ENCODE measurements at regions not wholly inside any gene's neighbourhood (a gene's known extent, or its start where the extent isn't known, plus 50 kb on each side); places are given as distances from the start of the nearest gene placed in this dataset.
"Not testable (repeated sequence)": the region's sequence is repeated elsewhere in the genome, so short reads cannot be mapped to it uniquely, and the experiment has no call there.

DNA sequence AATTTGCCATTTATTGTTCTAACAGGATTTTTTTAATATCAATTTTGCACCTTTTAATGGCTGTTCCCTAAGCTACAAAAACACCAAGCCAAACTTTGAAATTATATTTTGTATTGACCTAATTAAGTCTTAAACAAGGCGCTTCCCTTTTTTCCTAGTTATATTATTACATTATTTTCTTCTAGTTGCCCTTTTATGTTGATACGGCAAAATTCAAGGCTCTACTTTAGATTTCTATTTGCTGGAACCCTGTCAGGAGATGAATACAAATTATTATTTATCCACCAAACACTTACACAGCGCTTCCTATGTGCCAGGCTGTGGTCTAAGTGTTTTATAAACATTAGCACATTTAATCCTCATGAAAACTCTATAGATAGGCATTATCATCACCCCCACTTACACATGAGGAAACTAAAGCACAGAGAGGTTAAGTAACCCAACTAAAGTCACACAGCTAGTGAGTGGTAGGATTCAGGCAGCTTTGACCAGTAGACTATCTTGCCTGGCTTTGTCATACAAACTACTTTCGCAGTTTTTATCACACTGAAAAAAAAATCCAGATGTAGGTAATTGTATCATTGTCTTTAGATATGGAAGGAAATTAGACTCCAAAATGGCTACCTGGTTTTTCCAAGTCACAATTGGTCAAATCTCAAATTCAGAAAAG is 456.5 kb downstream of the STK39 start:
- DNase-seq: no peak

DNA sequence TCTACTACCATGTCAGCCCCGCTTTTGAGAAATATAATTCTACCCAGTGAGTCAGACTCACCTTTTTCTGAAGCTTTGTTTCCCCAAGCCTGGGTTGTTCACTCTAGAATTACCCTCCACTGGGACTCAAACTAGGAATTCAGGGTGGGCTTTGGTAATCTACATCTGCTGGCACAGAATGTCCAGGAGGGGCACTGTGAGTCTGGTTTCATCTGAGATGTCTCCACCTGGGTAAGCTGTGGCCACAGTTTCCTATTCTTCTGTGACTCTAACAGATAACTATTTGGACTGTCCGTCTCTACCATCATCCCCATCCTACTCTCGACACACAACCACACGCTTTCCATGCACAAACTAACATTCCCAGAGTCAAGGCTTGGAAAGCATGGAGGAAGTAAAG is 457.2 kb downstream of the STK39 start:
- DNase-seq: no peak

DNA sequence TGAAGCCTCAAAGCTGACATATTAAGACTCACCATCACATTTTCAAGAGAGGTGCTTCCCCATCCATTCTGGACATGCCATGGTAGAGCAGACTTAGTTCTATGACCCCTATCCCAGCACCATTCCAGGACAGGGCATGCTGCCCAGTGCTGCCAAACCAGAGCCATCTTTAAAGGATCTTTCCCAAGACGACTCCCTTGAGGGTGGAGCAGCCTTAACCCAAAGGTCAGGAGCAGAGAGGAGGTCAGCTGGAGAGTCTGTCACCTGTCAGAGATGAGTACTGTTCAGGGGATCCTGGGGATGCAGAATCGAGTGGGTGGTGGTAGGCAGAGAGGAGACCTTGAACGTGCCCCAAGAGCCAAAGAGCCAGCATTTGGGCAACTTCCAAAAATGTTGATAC is 459.8 kb downstream of the STK39 start:
- DNase-seq: no peak

DNA sequence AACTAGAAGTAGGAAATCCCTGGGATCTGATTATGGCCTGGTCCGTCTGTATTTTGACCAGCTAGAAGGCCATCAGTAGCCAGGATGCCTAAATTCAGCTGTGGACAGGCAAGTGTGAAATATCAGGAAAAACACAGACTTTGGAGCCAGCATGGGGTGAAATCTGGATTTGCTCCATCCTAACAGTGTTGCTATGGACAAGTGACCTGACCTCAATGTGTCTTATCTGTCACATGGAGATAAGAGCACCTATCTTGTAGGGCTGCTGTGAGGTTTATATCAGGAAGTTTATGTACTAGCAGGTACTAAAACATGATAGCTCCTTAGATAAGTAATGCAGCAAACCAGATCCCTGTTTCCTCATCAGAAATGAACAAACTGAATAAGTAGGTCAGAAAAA is 460.4 kb downstream of the STK39 start:
- no peak for DNase-seq

DNA sequence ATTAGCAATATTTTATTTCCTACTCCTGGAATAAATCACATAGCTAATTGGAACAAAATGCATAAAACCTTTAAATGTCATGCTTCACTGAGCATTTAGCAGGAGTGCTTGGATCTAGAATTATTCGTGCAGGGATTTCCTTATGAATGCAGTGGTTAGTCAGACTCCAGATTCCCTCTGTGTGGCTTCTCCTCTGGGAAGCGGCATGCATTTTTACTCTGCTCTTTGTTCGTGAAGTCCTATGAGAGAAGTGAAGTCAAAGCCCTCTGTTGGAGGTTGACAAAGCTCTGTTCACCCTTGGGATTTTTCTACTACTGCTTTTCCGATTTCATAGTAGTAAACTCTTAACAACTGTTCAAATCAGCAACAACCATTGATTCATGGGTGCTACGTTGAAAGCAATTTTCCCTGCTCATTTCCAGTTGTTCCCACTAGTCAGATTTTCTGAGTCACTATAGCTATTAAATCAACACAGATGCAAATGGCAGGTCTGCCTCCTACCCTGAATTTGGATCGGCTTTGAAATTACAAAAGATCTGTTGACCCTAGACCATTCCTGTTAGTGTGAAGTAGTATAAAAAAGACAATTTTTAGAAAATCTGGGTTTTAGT is 461.7 kb downstream of the STK39 start:
- no peak for DNase-seq

DNA sequence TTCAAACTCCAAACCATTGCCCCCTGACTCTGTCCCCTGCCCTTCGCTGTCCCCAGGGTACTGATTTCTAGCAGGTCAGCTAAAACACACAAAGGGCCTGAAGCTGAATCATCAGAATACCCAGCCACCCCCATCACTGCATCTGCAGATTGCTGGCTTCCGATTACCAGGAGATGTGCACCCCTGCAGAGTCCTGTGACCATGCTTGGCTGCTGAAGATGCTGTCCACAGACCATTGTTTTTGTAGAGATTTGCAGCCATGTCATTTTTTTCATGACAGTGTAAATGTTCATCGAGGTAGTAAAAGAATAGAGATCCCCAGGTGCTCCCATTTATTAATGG is 463.3 kb downstream of the STK39 start:
- DNase-seq: no peak

DNA sequence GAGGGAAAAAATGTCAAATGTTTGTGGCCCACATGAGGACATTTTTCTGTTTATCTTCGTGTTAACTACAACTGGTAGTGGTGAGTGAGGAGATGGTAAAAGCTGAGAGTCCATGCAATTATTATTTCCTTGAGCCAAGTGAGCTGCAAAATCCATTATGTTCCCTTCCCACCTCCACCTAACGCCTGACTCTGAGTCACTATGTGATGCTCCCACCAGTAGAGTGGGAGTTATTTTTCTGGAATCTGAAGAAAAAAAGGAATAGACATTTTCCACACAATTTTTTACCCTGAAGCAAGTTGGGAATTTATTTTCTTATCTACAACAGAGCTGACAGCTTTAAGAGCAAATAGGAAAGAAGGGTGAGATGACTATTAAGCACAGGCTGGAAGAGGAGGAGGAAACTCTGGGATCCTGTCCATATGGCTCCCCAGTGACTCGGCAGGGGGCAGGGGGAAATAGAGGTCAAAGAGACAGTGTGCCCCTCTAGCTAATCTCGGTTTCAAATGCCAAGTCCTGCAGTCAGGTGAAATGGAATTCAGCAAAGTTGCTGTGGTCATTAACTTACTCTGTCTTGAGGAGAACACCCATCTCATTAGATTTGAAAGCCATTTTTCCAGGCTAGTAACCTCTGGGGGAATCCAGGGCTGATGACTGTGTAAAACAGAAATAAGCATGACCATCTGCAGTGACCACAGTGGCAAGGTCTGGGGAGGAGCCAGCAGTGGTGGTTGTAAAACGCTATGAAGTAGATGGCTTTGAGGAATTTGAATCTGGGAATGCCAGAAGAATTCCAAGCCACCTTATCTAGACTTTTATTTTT is 463.9 kb downstream of the STK39 start:
- DNase-seq: no peak

DNA sequence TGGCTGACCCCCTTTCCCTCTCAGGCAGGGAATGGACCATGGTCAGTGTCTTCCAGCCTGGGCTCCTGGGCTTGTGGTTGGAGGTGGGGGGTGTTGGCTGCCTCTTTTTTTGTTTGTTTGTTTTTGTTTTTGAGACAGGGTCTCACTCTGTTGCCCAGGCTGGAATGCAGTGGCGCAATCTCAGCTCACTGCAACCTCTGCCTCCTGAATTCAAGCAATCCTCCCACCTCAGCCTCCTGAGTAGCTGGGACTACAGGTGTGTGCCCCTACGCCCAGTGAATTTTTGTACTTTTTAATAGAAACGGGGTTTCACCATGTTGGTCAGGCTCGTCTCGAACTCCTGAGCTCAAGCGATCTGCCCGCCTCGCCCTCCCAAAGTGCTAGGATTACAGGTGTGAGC is 465.8 kb downstream of the STK39 start:
- DNase-seq: not testable (repeated sequence)

DNA sequence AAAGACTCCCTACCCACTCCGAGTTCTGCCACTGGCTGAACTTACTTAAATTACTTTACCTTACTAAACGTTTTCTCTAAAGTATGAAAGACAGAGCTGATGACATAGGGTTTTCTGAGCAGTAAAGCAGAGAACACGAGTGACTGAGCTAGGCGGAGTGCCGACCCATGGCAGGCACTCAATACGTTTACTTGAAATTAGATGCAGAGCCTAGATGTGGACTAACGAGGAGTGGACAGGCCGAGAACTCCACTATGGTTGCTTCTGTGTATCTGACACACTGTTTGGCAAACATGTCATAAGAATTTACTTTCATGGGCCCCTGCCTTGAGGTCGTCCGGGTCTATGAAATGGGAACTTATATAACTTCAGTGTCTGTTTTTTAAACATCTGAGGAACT is 471.0 kb downstream of the STK39 start:
- DNase-seq: no peak

DNA sequence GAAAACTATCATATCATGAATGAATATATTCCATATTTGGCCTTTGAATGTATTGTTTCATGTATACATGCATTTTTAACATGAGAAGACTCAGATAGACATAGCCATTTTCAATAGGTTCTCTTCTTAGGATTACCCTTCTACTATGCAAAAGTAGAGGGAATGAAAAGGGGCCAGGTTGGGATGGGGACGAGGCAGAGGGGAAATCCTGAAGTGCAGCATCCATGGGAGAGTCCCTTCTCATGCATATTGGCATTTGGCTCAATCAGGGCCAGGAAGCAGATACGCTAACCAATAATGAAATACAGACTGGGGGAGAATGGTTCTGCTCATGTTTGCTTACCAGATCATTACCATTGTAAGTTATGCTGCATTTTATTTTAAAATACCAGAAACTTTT is 475.8 kb downstream of the STK39 start:
- no peak for DNase-seq

DNA sequence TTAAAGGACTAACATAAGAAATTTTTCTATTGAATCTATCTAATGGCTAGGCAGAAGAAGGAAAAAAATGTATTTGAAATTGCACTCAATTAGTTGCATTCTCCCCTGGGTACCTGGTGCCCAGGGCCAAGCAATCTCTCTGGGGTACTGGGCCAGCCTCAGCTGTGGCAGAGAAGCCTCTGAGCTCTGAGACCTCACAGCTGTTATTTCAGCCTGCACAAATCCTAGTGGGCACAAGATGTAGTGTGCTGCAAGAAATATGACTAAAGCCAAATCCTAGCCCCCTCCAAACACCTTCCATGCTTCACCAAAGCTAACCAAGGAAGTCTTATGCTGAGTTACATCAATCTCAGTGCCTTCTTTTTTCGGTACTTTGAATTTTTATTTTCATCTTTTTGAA is 478.4 kb downstream of the STK39 start:
- DNase-seq: no peak

DNA sequence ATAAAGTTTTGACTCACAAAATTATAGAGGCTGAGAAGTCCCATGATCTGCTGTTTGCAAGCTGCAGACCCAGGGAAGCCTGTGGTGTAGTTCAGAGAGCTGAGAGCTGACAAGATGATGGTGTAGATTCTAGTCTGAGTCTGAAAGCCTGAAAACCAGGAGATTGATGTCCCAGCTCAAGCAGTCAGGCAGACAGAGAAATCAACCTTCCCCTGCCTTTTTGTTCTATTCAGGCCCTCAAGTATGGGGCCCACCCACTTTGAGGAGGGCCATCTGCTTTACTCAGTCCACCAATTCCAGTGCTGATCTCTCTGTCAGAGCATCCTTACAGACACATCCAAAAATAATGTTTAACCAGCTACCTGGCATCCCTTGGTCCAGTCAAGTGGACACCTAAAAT is 479.6 kb downstream of the STK39 start:
- DNase-seq: no peak

DNA sequence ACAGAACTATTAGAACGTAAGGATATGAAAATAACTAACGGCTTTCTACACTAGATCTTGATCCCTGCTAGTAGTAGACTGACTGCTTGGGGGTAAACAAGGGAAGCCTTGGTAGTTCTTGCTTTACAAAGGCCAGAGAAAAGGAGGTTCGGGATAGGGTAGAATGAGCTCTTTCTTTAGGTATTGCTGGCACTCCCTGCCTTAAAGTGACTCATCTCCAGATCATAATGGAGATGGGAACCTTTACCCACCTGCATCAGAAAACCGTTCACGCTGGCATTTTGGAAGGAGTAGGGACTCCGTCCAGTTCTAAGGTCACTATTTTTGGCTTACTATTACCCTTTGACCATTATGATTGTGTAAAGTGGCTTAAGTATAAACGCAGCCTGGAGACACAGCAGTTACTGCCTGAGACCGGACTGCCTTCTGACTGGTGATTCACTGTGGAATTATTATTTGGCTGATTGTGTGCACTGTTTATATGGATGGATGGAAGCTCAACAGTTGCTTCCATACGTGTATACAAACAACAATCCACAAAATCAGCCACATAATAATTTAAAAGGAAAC is 482.5 kb downstream of the STK39 start:
- DNase-seq: no peak

DNA sequence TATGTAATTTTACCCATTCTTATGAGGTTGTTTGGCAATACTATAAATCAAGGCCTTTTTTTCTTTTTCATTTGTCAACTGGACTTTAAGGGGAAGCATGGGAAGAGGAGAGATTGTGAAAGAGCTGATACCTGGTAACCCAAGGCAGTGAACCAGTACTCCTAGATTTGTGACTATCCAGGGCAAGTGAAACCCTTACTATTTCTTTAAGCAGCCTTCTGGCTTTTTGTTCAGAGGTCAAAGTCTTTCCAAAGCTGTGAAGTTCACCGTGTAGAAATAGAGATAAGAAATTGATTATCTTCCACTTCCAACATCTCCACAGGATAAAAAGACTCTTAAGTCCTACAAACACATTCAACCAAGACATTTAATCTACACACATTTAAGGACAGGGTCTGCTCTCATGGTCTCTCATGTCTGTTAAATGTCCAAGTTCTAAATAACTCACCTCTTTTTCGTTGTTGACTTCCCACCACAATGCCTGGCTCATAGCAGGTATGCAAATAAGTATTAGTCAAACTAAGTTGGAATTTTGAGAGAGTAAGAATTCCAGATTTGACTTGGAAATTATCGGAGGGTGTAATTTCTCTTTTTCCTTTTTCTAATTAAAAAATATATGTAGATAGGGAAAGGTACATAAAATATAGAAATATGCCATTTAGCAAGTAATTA is 485.8 kb downstream of the STK39 start:
- no peak for DNase-seq

DNA sequence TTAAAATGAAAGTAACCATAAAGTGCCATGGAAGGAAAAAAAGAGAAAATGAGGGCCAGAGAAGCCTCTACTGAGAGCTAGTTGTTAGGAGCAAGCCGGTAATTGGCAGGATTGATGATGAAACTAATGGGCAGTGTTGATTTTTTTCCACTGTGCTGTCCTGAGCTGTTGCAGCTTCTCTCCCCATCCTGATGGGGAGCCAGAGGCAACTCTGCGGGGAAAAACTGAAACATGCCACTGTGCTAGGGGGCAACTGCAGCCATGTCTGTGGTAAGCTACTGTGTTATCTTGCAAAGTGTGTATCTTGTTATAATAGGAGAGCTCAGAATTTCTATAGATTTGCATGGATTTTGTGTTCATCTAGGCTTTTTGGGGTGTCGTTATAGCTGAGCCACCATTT is 487.9 kb downstream of the STK39 start:
- no peak for DNase-seq

DNA sequence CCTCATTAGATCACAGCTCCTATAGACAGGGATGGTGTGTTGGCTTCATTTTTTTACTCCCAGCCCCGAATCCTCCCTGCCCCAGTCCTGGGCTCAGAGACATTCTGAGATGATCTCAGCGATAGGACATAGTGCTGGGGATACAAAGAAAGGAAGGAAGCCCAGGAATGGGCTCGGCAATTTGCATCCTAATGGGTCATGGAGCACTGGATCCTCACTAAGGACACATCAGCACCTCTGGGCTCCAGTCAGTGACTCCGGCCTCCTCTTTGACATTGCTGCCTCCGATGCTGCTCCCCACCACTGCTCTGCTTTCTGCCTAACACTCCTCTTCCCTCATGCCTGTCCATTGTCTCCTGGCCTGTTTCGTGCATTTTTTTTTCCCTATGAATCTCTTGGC is 489.1 kb downstream of the STK39 start:
- DNase-seq: no peak

DNA sequence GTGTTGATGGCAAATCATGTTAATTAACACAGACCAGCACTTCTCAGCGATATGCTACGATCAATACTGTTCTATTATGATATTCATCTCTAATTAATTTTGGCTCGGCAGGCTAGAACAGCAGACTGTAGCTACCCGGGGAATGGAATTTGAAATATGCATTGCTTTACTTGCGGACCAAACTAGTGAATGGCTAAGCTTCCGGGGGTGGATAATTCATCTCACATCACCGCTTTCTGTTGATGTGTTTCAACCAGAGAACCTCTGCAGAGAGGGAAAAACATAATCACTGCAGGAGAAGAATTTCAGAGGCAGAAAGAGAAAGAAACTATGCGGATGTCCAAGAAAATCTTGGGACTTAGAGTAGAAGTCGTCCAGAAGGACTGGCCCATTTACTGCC is 490.9 kb downstream of the STK39 start:
- no peak for DNase-seq

DNA sequence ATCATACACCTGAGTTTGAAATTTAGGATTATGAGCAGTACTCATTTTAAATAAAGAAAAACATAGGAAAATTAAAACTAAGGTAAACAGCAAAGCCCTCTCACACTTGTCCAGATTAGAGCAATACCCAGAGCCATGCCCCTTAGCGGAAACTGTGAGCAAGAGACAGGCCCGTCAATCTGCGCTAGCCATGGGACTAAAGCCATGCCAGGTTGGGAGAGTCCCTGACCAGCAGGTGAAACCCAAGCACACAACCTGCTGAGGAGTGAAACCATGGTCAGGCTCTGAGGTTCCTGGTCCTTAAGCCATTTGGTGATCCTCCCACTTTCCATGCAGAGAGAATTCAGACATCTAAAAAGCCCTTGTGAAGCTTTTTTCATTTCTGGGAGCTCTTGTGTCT is 494.3 kb downstream of the STK39 start:
- DNase-seq: no peak

DNA sequence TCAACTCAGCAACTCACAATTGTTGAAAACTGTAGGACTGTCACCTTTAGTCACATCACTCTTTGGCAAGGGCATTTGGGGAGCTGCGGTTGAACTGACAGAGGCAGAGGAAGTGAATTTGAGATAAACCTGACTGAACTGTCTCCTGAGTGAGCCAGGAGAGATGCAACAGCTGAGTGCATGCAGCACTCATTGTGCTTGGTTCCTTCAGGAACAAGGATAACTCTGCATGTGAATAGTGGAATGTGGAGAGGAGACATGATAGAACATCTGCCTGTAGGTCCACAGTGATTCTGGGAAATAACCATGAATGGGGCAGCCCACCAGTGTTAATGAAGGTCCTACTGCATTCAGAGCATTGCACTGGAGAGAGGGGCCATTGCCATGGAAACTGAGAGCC is 494.7 kb downstream of the STK39 start:
- DNase-seq: no peak

DNA sequence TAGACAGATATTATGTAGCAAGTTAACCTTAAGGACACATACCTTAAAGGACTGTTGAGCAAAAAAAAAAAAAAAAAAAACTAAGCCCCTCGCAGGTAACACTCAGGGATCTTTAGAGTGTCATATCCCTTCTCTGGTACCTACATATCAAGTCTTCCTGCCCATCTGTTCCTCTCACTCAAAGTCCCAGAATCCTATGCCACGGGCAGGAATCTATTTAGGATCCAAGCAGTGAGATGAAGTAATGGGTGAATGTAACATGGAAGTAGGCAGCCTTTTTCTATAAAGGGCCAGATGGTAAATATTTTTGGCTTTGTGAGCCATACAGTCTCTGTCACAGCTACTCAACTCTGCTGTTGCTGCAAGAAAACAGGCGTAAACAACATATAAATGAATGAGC is 496.7 kb downstream of the STK39 start:
- DNase-seq: no peak

DNA sequence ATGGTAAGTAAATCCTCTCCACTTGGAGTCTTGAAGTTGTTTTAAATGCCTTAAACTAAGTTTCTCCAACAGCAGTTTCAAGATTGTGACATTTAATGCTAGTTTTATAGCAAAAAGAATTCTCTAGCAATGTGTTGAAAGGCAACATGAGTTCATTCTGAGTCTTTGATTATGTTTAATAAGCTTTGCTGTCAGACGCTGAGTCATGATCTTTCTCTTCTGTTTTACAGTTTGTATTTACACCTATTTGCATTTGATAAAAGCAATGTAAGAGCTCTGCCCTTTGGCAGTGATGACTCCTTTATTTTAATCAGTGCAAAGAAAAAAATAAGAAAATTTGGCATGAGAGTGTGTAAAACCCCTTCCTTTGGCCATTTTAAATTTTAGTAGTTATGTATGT is 497.7 kb downstream of the STK39 start:
- no peak for DNase-seq

DNA sequence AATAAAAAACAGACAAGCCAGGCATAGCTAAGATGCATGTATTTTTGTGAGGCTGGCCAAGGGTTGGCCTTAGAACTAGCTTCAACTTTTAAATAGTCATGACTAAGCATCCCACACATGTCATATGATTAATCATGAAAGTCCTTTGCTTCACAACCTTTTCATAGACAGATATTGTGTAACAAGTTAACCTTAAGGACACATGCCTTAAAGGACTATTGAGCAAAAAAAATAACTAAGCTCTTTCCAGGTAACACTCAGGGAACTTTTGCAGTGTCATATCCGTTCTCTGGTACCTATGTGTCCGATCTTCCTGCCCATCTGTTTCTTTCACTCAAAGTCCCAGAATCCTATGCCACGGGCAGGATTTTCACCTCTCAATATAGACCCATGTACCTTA is 498.4 kb downstream of the STK39 start:
- DNase-seq: no peak

DNA sequence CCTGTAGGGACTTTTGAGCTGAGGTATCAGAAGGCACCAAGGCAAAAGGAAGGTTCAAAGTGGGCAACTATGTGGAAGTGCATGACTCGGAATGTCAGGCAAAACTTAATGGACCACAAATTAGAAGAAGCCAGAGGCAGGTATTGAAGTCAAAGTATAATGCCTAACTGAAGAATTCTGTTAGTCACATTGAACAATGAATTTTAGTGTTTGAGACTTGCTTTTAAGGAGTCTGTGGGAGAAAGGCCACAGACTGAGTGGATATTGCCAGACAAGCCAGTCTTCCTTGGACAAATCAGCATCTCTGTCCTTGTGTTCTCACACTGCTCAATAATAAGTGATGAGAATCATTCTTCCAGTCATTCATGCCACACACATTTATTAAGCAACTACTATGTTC is 498.9 kb downstream of the STK39 start:
- DNase-seq: no peak

DNA sequence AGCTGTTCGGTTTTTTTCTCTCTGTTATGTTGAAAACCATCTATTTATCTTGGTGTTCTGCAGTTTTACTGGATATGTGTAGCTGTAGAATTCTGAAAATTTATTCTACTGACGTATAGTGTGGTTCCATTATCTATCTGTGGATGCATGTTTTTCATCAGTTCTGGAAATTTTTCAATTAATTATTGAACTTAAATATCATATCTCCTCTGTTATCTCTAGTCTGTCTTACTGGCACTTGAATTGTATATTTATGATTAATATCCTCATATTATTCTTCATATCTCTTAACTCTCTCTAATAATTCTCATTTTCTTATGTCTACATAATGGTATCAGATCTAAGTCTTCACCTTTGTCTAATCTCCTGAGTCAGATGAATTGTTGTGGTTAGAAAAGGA is 501.7 kb downstream of the STK39 start:
- DNase-seq: no peak

All from MV-4-11 (cell line).